ENCODE measurements at regions not wholly inside any gene's neighbourhood (a gene's known extent, or its start where the extent isn't known, plus 50 kb on each side); places are given as distances from the start of the nearest gene placed in this dataset.
A peak's percentile ranks its signal among the peaks of the same experiment; 100 is the strongest.

- peak; percentile 99 for DNase-seq
These were observed 536.5 kb upstream of the CDH11 start for GRCh38 chr16:65658349-65658748.

GRCh38 chr16:65657556-65657955 lies 535.7 kb upstream of the CDH11 start:
- no peak for DNase-seq

GRCh38 chr16:65657071-65657494 lies 535.2 kb upstream of the CDH11 start:
- no peak for DNase-seq

GRCh38 chr16:65655802-65656201 lies 533.9 kb upstream of the CDH11 start:
- DNase-seq, result no peak

- peak; percentile 28 for DNase-seq
These were observed 526.2 kb upstream of the CDH11 start for GRCh38 chr16:65648101-65648500.

- peak; percentile 14 for DNase-seq
These were observed 523.0 kb upstream of the CDH11 start for GRCh38 chr16:65644821-65645220.

GRCh38 chr16:65641762-65642289 lies 520.0 kb upstream of the CDH11 start:
- DNase-seq, result no peak

- DNase-seq, result no peak
These were observed 519.3 kb upstream of the CDH11 start for GRCh38 chr16:65641049-65641761.

- no peak for DNase-seq
These were observed 513.0 kb upstream of the CDH11 start for GRCh38 chr16:65634833-65635232.

- peak; percentile 58 for DNase-seq
These were observed 512.4 kb upstream of the CDH11 start for GRCh38 chr16:65634291-65634690.

- no peak for DNase-seq
These were observed 502.8 kb upstream of the CDH11 start for GRCh38 chr16:65624666-65625065.

GRCh38 chr16:65624229-65624628 lies 502.4 kb upstream of the CDH11 start:
- DNase-seq, result no peak

GRCh38 chr16:65622871-65623270 lies 501.0 kb upstream of the CDH11 start:
- DNase-seq, result no peak

GRCh38 chr16:65622151-65622550 lies 500.3 kb upstream of the CDH11 start:
- no peak for DNase-seq

- no peak for DNase-seq
These were observed 499.8 kb upstream of the CDH11 start for GRCh38 chr16:65621640-65622039.

- no peak for DNase-seq
These were observed 497.7 kb upstream of the CDH11 start for GRCh38 chr16:65619606-65620005.

- no peak for DNase-seq
These were observed 497.1 kb upstream of the CDH11 start for GRCh38 chr16:65618931-65619330.

GRCh38 chr16:65618333-65618732 lies 496.5 kb upstream of the CDH11 start:
- no peak for DNase-seq

GRCh38 chr16:65617421-65617820 lies 495.6 kb upstream of the CDH11 start:
- DNase-seq, result no peak

GRCh38 chr16:65608455-65608854 lies 486.6 kb upstream of the CDH11 start:
- no peak for DNase-seq

- DNase-seq, result no peak
These were observed 482.9 kb upstream of the CDH11 start for GRCh38 chr16:65604771-65605170.

- DNase-seq, result no peak
These were observed 479.9 kb upstream of the CDH11 start for GRCh38 chr16:65601781-65602180.

GRCh38 chr16:65600629-65601028 lies 478.8 kb upstream of the CDH11 start:
- no peak for DNase-seq

GRCh38 chr16:65600046-65600445 lies 478.2 kb upstream of the CDH11 start:
- DNase-seq, result peak; percentile 79

- DNase-seq, result peak; percentile 69
These were observed 476.8 kb upstream of the CDH11 start for GRCh38 chr16:65598621-65599020.
